ENCODE measurements at regions not wholly inside any gene's neighbourhood (a gene's known extent, or its start where the extent isn't known, plus 50 kb on each side); places are given as distances from the start of the nearest gene placed in this dataset.

GRCh38 chr14:89651805-89652204, 234.8 kb upstream of the FOXN3 start:
- no peaks in the 10 kb centered on the region for H3K27me3 Mint-ChIP-seq
- DNase-seq = no peak
- CTCF ChIA-PET = interaction anchor here (1.8 kb wide), 1 partner anchor 31 kb away, joined by 3 read pairs; no protein-coding TSS in a partner anchor
- H3K36me3 Mint-ChIP-seq (ENCODE audit: low read depth) = no peaks in the 10 kb centered on the region
- H3K4me1 Mint-ChIP-seq (ENCODE audit: low read depth) = peaks cover 32% of the 10 kb centered on the region
- peaks cover 10% of the 10 kb centered on the region for H3K9me3 Mint-ChIP-seq
- H3K27ac Mint-ChIP-seq = no peak overlapping the region
- POLR2A ChIA-PET = interaction anchor here (1.1 kb wide), 1 partner anchor 32 kb away, joined by 3 read pairs; no protein-coding TSS in a partner anchor
- intact Hi-C loops (cut with micrococcal nuclease) = no loop called here
- ATAC-seq = no peak
- no peak for TF ChIP-seq CTCF (IDR thresholded peaks at IDR 0.05)
- H3K4me3 Mint-ChIP-seq = no peak overlapping the region

DNA sequence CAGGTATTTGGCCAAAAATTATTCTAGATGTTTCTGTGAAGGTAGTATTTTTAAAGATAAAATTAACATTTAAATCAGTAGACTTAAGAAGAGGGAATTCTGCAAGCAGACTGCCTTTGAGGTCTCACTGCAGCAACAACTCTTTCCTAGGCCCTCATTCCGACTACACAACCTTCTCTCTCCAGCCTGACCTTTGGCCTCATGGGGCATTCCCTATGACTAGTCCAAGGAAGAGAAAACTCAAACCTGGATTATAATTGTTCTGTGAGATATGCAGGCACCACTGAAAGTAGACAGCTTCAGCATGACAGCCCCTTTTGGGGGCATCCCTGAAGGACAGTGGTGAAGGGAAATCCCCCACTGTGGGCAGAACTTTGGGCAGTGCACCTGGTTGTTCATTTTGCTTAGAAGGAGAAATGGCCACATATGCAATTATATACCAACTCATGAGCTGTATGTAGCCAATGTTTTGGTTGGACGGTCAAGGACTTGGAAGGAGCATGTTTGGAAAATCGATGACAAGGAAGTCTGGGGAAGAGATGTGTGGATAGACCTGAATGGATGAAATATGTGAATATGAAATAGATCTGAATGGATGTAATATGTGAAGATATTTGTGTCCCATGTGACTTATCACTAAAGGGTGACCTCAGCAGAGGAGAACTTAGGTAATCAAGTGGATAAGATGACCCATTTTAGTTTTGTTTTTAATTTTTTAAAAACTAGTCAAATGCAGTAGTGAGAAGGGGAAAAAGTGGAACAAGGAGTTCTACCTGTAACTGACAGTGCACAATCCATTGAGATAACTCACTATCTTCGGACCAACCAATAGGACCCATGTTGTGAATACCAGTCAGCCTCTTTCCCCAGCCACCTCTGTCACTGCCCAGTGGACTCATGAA, 233.3 kb upstream of the FOXN3 start:
- ChIA-PET POLR2A (interaction anchor here (1.1 to 1.7 kb wide), 4 partner anchors 8 to 31 kb away, joined by 3 to 6 read pairs (median 4); no protein-coding TSS in a partner anchor), CTCF (interaction anchor here (1.8 kb wide), 1 partner anchor 33 kb away, joined by 3 read pairs; no protein-coding TSS in a partner anchor)
- Mint-ChIP-seq H3K9me3 (peaks cover 2% of the 10 kb centered on the region), H3K27ac (peak overlapping the region; percentile 73), H3K4me3 (no peak overlapping the region), H3K4me1 (ENCODE audit: low read depth) (peaks cover 27% of the 10 kb centered on the region), H3K36me3 (ENCODE audit: low read depth) (no peaks in the 10 kb centered on the region), H3K27me3 (no peaks in the 10 kb centered on the region)
- no peak for TF ChIP-seq CTCF (IDR thresholded peaks at IDR 0.05)
- ATAC-seq = peak; percentile 80
- intact Hi-C loops (cut with micrococcal nuclease) = no loop called here
- peak; percentile 68 for DNase-seq

DNA sequence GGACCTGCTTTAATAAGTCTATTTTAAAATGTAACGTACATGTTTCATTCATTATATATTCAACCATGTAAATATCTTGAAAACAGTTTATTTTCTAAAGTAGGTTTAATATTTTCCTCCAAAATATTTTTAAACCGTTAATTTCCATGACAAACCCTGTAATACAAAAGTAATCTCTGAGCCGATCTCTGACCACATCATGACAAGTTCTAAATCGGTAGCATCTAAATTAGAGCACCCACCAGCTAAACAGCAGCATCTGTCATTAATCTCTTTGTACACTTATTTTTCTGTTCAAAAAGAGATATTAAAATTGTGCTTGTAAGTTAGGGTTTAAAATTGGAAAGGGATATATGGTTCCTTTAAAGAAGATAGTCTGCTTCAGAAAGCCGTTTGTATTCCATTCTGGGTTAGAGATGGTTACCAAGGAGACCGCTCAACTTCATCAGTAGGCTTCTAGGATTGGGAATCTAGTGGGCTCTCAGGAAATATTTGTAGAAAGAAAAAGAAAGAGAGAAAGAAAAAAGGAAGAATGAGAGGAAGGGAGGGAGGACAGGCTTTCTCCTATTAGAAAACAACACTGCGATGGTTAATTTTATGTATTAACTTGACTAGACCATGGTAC, 232.5 kb upstream of the FOXN3 start:
- peaks cover 27% of the 10 kb centered on the region for H3K4me1 Mint-ChIP-seq (ENCODE audit: low read depth)
- no peak overlapping the region for H3K4me3 Mint-ChIP-seq
- POLR2A ChIA-PET = interaction anchor here (1.2 to 1.7 kb wide), 3 partner anchors 7 to 30 kb away, joined by 4 to 6 read pairs (median 4); no protein-coding TSS in a partner anchor
- DNase-seq = no peak
- intact Hi-C loops (cut with micrococcal nuclease) = no loop called here
- no peaks in the 10 kb centered on the region for H3K9me3 Mint-ChIP-seq
- CTCF ChIA-PET = interaction anchor here (1.8 kb wide), 1 partner anchor 34 kb away, joined by 3 read pairs; no protein-coding TSS in a partner anchor
- no peaks in the 10 kb centered on the region for H3K27me3 Mint-ChIP-seq
- H3K27ac Mint-ChIP-seq = peak overlapping the region; percentile 78
- TF ChIP-seq CTCF (IDR thresholded peaks at IDR 0.05) = no peak
- peaks cover under 1% of the 10 kb centered on the region for H3K36me3 Mint-ChIP-seq (ENCODE audit: low read depth)
- no peak for ATAC-seq

DNA sequence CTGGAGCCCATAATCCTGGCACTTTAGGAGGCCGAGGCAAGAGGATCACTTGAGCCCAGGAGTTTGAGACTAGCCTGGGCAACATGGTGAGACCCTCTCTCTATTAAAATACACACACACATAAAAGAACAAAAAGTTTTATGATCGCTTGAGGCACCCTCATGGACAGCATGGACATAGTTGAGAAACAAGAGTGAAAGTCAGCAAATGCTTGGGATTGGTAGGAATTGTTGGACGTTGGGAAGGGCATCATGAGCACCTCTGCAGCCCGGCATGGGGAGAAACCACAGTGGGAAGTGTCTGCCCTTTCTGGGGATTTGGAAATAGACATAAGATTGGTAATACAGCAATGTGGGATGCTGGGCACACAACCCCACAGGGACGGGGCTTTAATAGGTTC, 231.9 kb upstream of the FOXN3 start:
- peaks cover 32% of the 10 kb centered on the region for H3K4me1 Mint-ChIP-seq (ENCODE audit: low read depth)
- ChIA-PET POLR2A (interaction anchor here (0.8 to 1.7 kb wide), 2 partner anchors 18 to 29 kb away, joined by 3 to 4 read pairs; no protein-coding TSS in a partner anchor), CTCF (no interaction called here)
- TF ChIP-seq CTCF (IDR thresholded peaks at IDR 0.05) = no peak
- no peak overlapping the region for H3K4me3 Mint-ChIP-seq
- no peak for DNase-seq
- no peak for ATAC-seq
- no peak overlapping the region for H3K27ac Mint-ChIP-seq
- intact Hi-C loops (cut with micrococcal nuclease) = no loop called here
- H3K27me3 Mint-ChIP-seq = no peaks in the 10 kb centered on the region
- H3K36me3 Mint-ChIP-seq (ENCODE audit: low read depth) = peaks cover 5% of the 10 kb centered on the region
- H3K9me3 Mint-ChIP-seq = no peaks in the 10 kb centered on the region

Data from activated CD8-positive, alpha-beta T cell treated with anti-CD3 and anti-CD28 coated beads for 36 hours (primary cell).